H1 (cell line): ENCODE measurements at regions not wholly inside any gene's neighbourhood (a gene's known extent, or its start where the extent isn't known, plus 50 kb on each side); places are given as distances from the start of the nearest gene placed in this dataset.

ENCODE experiments used
- CTCF ChIA-PET: fragments of 300-600 bp; sonication (Branson Sonifier 250); formaldehyde crosslinking; loops from one replicate; lab custom pipeline; 2021; ENCODE audit not compliant: partially characterized antibody; lab: Charles Lee
- POLR2A ChIA-PET: fragments of 300-600 bp; sonication (Branson Sonifier 250); formaldehyde crosslinking; loops from one replicate; lab custom pipeline; 2021; ENCODE audit warnings: inconsistent platforms; ENCODE audit not compliant: partially characterized antibody; lab: Charles Lee
- DNase-seq, 2 experiments: peaks; one replicate each; pipeline versions ENCODE4 v3.0.0 to v3.0.0-alpha.2; 2010 to 2022; ENCODE audit warnings: low spot score in 2 of 2, low read depth in 1 of 2, mixed read lengths in 1 of 2
- FAIRE-seq: peaks from 2 replicates; lab custom pipeline; 2011; peaks lifted over from hg19 to GRCh38; lab: Jason Lieb, UNC
- H2AFZ ChIP-seq: 2 replicates; pipeline ENCODE4 v1.8.1; 2012; ENCODE audit warnings: low read length, inconsistent platforms
- H2AK5ac ChIP-seq: 2 replicates; pipeline ENCODE4 v1.6.1; 2013; ENCODE audit warnings: low read depth, low read length
- H2BK120ac ChIP-seq: replicated peaks from 2 replicates; pipeline ENCODE3; 2013; ENCODE audit warnings: low read depth, low read length, inconsistent platforms
- H2BK12ac ChIP-seq: 2 replicates; pipeline ENCODE4 v1.6.1; 2013; ENCODE audit warnings: low read depth, low read length
- H2BK15ac ChIP-seq: 2 replicates; pipeline ENCODE4 v1.6.1; 2013; ENCODE audit warnings: low read length
- H2BK20ac ChIP-seq: 2 replicates; pipeline ENCODE4 v1.6.1; 2013; ENCODE audit warnings: low read length
- H2BK5ac ChIP-seq: 2 replicates; pipeline ENCODE4 v1.6.1; 2013; ENCODE audit warnings: low read depth, low read length
- H3K14ac ChIP-seq: 2 replicates; pipeline ENCODE4 v1.6.1; 2013; ENCODE audit warnings: inconsistent platforms; ENCODE audit not compliant: insufficient read length
- H3K18ac ChIP-seq: 2 replicates; pipeline ENCODE4 v1.6.1; 2013; ENCODE audit warnings: low read length; ENCODE audit errors: extremely low read depth
- H3K23ac ChIP-seq: 2 replicates; pipeline ENCODE4 v1.6.1; 2013; ENCODE audit warnings: inconsistent platforms; ENCODE audit not compliant: insufficient read length
- H3K23me2 ChIP-seq: 2 replicates; pipeline ENCODE4 v1.6.1; 2013; ENCODE audit warnings: low read depth, low read length
- H3K27ac ChIP-seq: 2 replicates; pipeline ENCODE4 v1.6.1; 2011; ENCODE audit warnings: low read depth, low read length, inconsistent platforms
- H3K27me3 ChIP-seq, 4 experiments: replicated peaks in 1 of 4; 1 replicate in 1 of 4; 2 replicates in 3 of 4; pipeline versions ENCODE4 v1.6.1 to v1.8.1; 2011 to 2013; ENCODE audit warnings: low read length in 3 of 4, mild to moderate bottlenecking in 3 of 4, inconsistent platforms in 2 of 4, mixed read lengths in 2 of 4, moderate library complexity in 1 of 4; ENCODE audit not compliant: control insufficient read depth in 3 of 4, insufficient read depth in 3 of 4; ENCODE audit errors: extremely low read depth in 1 of 4
- H3K36me3 ChIP-seq, 4 experiments: 2 replicates each; pipeline versions ENCODE4 v1.6.1 to v1.8.1; 2011 to 2013; ENCODE audit warnings: mild to moderate bottlenecking in 4 of 4, low read length in 3 of 4, moderate library complexity in 2 of 4, control low read depth in 1 of 4, inconsistent platforms in 1 of 4; ENCODE audit not compliant: insufficient read depth in 4 of 4, control insufficient read depth in 2 of 4
- H3K4ac ChIP-seq: replicated peaks from 2 replicates; pipeline ENCODE3; 2013; ENCODE audit warnings: low read length, low read depth, mixed read lengths, inconsistent platforms; ENCODE audit not compliant: insufficient read length
- H3K4me1 ChIP-seq, 4 experiments: replicated peaks in 1 of 4; 1 replicate in 1 of 4; 2 replicates in 3 of 4; pipeline versions ENCODE4 v1.6.1 to v1.8.1; 2011 to 2013; ENCODE audit warnings: low read length in 3 of 4, inconsistent platforms in 2 of 4, mixed read lengths in 1 of 4; ENCODE audit not compliant: insufficient read depth in 4 of 4, control insufficient read depth in 3 of 4
- H3K4me2 ChIP-seq, 2 experiments: 2 replicates each; pipeline versions ENCODE4 v1.6.1 to v1.8.1; 2011 to 2013; ENCODE audit warnings: low read depth in 2 of 2, low read length in 2 of 2, control low read depth in 1 of 2, inconsistent platforms in 1 of 2, mild to moderate bottlenecking in 1 of 2; ENCODE audit not compliant: insufficient read depth in 1 of 2
- H3K4me3 ChIP-seq, 4 experiments: fragments of 200-600, 300-600 bp in 1 of 4; sonication (generic), shearing (Covaris generic), sonication (Bioruptor Twin) in 1 of 4; 2 replicates each; pipeline versions ENCODE4 v1.5.1 to v1.8.1; 2011 to 2016; ENCODE audit warnings: low read length in 4 of 4, low read depth in 3 of 4, control low read depth in 2 of 4, inconsistent platforms in 2 of 4, mild to moderate bottlenecking in 2 of 4, mixed read lengths in 1 of 4, moderate library complexity in 1 of 4; ENCODE audit not compliant: insufficient read depth in 2 of 4; ENCODE audit errors: extremely low read depth in 1 of 4
- H3K56ac ChIP-seq: replicated peaks from 2 replicates; pipeline ENCODE3; 2013; ENCODE audit warnings: low read depth, mild to moderate bottlenecking, mixed read lengths, low read length, inconsistent platforms; ENCODE audit not compliant: insufficient read length
- H3K79me1 ChIP-seq: 2 replicates; pipeline ENCODE4 v1.6.1; 2013; ENCODE audit warnings: low read depth, low read length, control low read depth
- H3K79me2 ChIP-seq, 2 experiments: 2 replicates each; pipeline versions ENCODE4 v1.6.1 to v1.8.1; 2012 to 2013; ENCODE audit warnings: low read length in 2 of 2, mild to moderate bottlenecking in 2 of 2, inconsistent platforms in 1 of 2; ENCODE audit not compliant: insufficient read depth in 2 of 2, control insufficient read depth in 1 of 2
- H3K9ac ChIP-seq, 4 experiments: replicated peaks in 1 of 4; 1 replicate in 1 of 4; 2 replicates in 3 of 4; pipeline versions ENCODE4 v1.6.1 to v1.8.1; 2011 to 2013; ENCODE audit warnings: low read depth in 3 of 4, low read length in 3 of 4, control low read depth in 2 of 4, mild to moderate bottlenecking in 2 of 4, moderate library complexity in 2 of 4, inconsistent platforms in 1 of 4; ENCODE audit errors: extremely low read depth in 1 of 4
- H3K9me3 ChIP-seq, 2 experiments: 2 replicates each; pipeline versions ENCODE4 v1.6.1 to v1.8.1; 2012 to 2013; ENCODE audit warnings: mild to moderate bottlenecking in 2 of 2, moderate library complexity in 2 of 2, control low read depth in 1 of 2, inconsistent platforms in 1 of 2, low read depth in 1 of 2, low read length in 1 of 2, mixed read lengths in 1 of 2; ENCODE audit not compliant: insufficient read depth in 2 of 2
- H4K20me1 ChIP-seq, 2 experiments: replicated peaks in 1 of 2; 2 replicates each; pipeline versions ENCODE3 to v1.8.1; 2011 to 2013; ENCODE audit warnings: inconsistent platforms in 2 of 2, low read length in 2 of 2, mild to moderate bottlenecking in 1 of 2; ENCODE audit not compliant: insufficient read depth in 2 of 2, control insufficient read depth in 1 of 2
- H4K5ac ChIP-seq: 2 replicates; pipeline ENCODE4 v1.6.1; 2013; ENCODE audit warnings: low read length, low read depth, mixed read lengths, inconsistent platforms; ENCODE audit not compliant: insufficient read length
- H4K8ac ChIP-seq: 2 replicates; pipeline ENCODE4 v1.8.0; 2013; ENCODE audit warnings: mild to moderate bottlenecking, moderate library complexity, low read length, inconsistent platforms; ENCODE audit not compliant: insufficient read depth; ENCODE audit errors: extremely low read depth
- H4K91ac ChIP-seq: replicated peaks from 2 replicates; pipeline ENCODE3; 2013; ENCODE audit warnings: low read length, mixed read lengths, inconsistent platforms; ENCODE audit not compliant: insufficient read length
- BRCA1 ChIP-seq: IDR thresholded peaks from 2 replicates; pipeline ENCODE4 v1.6.1; 2012; ENCODE audit warnings: low read depth, low read length, improper control_type of control experiment
- FOSL1 ChIP-seq: IDR thresholded peaks from 2 replicates; pipeline ENCODE4 v1.6.1; 2011; ENCODE audit warnings: mild to moderate bottlenecking, low read depth, low read length, moderate library complexity; ENCODE audit not compliant: insufficient read depth
- KDM1A ChIP-seq: fragments of 200-600, 300-600 bp; sonication (generic); IDR thresholded peaks from 2 replicates; pipeline ENCODE4 v1.7.1; 2016; ENCODE audit warnings: mild to moderate bottlenecking, low read length, borderline replicate concordance
- KDM4A ChIP-seq: IDR thresholded peaks from one replicate; pipeline ENCODE4 v1.7.1; 2012; ENCODE audit warnings: low read depth, mild to moderate bottlenecking, moderate library complexity, low read length, inconsistent platforms; ENCODE audit not compliant: severe bottlenecking
- POU5F1 ChIP-seq: IDR thresholded peaks from 2 replicates; pipeline ENCODE4 v1.6.1; 2011; ENCODE audit warnings: low read depth, mild to moderate bottlenecking, low read length, moderate library complexity
- RBBP5 ChIP-seq: IDR thresholded peaks from 2 replicates; pipeline ENCODE4 v1.7.1; 2012; ENCODE audit warnings: low read depth, mild to moderate bottlenecking, inconsistent platforms, low read length, moderate library complexity, borderline replicate concordance
- SIN3A ChIP-seq, 2 experiments: IDR thresholded peaks in 1 of 2; conservative IDR thresholded peaks in 1 of 2; 2 replicates each; pipeline ENCODE4 v1.6.1; 2011 to 2012; ENCODE audit warnings: low read length in 2 of 2, improper control_type of control experiment in 1 of 2, low read depth in 1 of 2, mild to moderate bottlenecking in 1 of 2
- SP2 ChIP-seq: IDR thresholded peaks from 2 replicates; pipeline ENCODE4 v1.6.1; 2012; ENCODE audit warnings: mild to moderate bottlenecking, low read length, inconsistent platforms
- YY1 ChIP-seq: IDR thresholded peaks from 2 replicates; pipeline ENCODE4 v1.6.1; 2011; ENCODE audit warnings: low read depth, mild to moderate bottlenecking, low read length
- WGBS, 2 experiments: shearing (Covaris generic) in 1 of 2; methylation state at CpG; one replicate each; pipeline versions ENCODE4 v1.1.6 to v1.1.7; 2013 to 2015; ENCODE audit warnings: low lambda C conversion rate in 2 of 2, mixed read lengths in 2 of 2, inconsistent platforms in 1 of 2, low coverage in 1 of 2, missing lambda C conversion rate in 1 of 2; ENCODE audit not compliant: insufficient replicate concordance in 2 of 2, insufficient coverage in 1 of 2, insufficient read length in 1 of 2; ENCODE audit errors: extremely low coverage in 1 of 2, missing lambda C conversion rate in 1 of 2; 5-methylcytosine and 5-hydroxymethylcytosine counted together
- TF ChIP-seq, protein P1 (sequence below), 3 experiments: IDR thresholded peaks; 1 replicate in 2 of 3; 2 replicates in 1 of 3; pipeline versions ENCODE4 v1.5.1 to v1.6.1; 2011; ENCODE audit warnings: low read length in 3 of 3, mild to moderate bottlenecking in 3 of 3, inconsistent platforms in 2 of 3, low read depth in 1 of 3, moderate library complexity in 1 of 3; ENCODE audit not compliant: insufficient read depth in 1 of 3; ENCODE audit errors: control extremely low read depth in 1 of 3
- TF ChIP-seq, protein P2 (sequence below): IDR thresholded peaks from 2 replicates; pipeline ENCODE4 v1.6.1; 2011; ENCODE audit warnings: low read length, improper control_type of control experiment

DNA sequence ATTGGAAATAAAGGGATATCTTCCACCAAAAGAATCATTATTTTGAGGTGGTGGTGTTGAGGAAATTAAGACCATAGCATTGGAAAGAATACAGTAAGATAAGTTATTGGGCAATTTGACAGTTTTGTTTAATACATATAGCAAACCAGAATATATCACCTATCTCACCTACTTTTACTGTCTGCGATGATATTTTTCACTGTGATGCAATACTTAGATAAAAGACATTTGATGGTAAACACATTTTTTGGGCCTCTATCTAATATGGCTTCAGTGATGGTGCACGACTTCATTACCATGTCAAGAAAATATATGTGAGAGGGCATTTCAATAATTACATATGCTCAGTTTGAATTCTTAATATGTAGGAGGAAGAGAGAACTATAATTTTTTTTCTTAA lies 93.7 kb upstream of the MAGI2 start:
- FAIRE-seq: no peak
- H3K79me2 ChIP-seq: no peaks in the 10 kb centered on the region
- H2BK12ac ChIP-seq: no peak overlapping the region
- no peaks in the 10 kb centered on the region for H4K20me1 ChIP-seq
- H3K27me3 ChIP-seq: no peaks in the 10 kb centered on the region
- no peak overlapping the region for H3K23ac ChIP-seq
- no peak overlapping the region for H3K9ac ChIP-seq
- no peak overlapping the region for H2BK15ac ChIP-seq
- no peaks in the 10 kb centered on the region for H3K4me1 ChIP-seq
- no peak for DNase-seq
- H3K18ac ChIP-seq: no peak overlapping the region
- H2AK5ac ChIP-seq: no peak overlapping the region
- H3K79me1 ChIP-seq: no peaks in the 10 kb centered on the region
- H4K5ac ChIP-seq: no peak overlapping the region
- 87% methylated on average over 2 of the region's 2 CpGs; no CpG with 5 or more reads in 1 of the 2 experiments for WGBS, 2 experiments
- CTCF ChIA-PET: no interaction called here
- no peak overlapping the region for H3K56ac ChIP-seq
- H2BK120ac ChIP-seq: no peak overlapping the region
- no peak overlapping the region for H2AFZ ChIP-seq
- POLR2A ChIA-PET: no interaction called here
- H3K4ac ChIP-seq: no peak overlapping the region
- no peak overlapping the region for H3K4me3 ChIP-seq
- TF ChIP-seq BRCA1 (no peak), RBBP5 (no peak), KDM1A (no peak), POU5F1 (no peak), YY1 (no peak), SIN3A (conservative IDR thresholded peaks at IDR 0.05 in 1 of 2, IDR thresholded peaks at IDR 0.05 in 1 of 2; ENCODE audit: low read depth in 1 of 2, low read length in 2 of 2) (no peak), SP2 (no peak), KDM4A (no peak), FOSL1 (no peak)
- TF ChIP-seq, protein P1, sequence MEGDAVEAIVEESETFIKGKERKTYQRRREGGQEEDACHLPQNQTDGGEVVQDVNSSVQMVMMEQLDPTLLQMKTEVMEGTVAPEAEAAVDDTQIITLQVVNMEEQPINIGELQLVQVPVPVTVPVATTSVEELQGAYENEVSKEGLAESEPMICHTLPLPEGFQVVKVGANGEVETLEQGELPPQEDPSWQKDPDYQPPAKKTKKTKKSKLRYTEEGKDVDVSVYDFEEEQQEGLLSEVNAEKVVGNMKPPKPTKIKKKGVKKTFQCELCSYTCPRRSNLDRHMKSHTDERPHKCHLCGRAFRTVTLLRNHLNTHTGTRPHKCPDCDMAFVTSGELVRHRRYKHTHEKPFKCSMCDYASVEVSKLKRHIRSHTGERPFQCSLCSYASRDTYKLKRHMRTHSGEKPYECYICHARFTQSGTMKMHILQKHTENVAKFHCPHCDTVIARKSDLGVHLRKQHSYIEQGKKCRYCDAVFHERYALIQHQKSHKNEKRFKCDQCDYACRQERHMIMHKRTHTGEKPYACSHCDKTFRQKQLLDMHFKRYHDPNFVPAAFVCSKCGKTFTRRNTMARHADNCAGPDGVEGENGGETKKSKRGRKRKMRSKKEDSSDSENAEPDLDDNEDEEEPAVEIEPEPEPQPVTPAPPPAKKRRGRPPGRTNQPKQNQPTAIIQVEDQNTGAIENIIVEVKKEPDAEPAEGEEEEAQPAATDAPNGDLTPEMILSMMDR (IDR thresholded peaks at IDR 0.05; ENCODE audit: control extremely low read depth in 1 of 3, insufficient read depth in 1 of 3, low read depth in 1 of 3, low read length in 3 of 3): no peak
- TF ChIP-seq, protein P2, sequence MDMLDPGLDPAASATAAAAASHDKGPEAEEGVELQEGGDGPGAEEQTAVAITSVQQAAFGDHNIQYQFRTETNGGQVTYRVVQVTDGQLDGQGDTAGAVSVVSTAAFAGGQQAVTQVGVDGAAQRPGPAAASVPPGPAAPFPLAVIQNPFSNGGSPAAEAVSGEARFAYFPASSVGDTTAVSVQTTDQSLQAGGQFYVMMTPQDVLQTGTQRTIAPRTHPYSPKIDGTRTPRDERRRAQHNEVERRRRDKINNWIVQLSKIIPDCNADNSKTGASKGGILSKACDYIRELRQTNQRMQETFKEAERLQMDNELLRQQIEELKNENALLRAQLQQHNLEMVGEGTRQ: no peak
- no peaks in the 10 kb centered on the region for H3K23me2 ChIP-seq
- H4K91ac ChIP-seq: no peak overlapping the region
- no peak overlapping the region for H3K14ac ChIP-seq
- no peak overlapping the region for H3K4me2 ChIP-seq
- H2BK20ac ChIP-seq: no peak overlapping the region
- H3K36me3 ChIP-seq: no peaks in the 10 kb centered on the region
- no peak overlapping the region for H2BK5ac ChIP-seq
- H4K8ac ChIP-seq: no peak overlapping the region
- H3K9me3 ChIP-seq: no peaks in the 10 kb centered on the region
- H3K27ac ChIP-seq: no peak overlapping the region
